ENCODE measurements at regions not wholly inside any gene's neighbourhood (a gene's known extent, or its start where the extent isn't known, plus 50 kb on each side); places are given as distances from the start of the nearest gene placed in this dataset.

- no peak for DNase-seq (ENCODE audit: low read depth in 4 of 4, low spot score in 1 of 4)
These were observed 273.9 kb upstream of the FMN2 start for GRCh38 chr1:239817801-239818200.

DNA sequence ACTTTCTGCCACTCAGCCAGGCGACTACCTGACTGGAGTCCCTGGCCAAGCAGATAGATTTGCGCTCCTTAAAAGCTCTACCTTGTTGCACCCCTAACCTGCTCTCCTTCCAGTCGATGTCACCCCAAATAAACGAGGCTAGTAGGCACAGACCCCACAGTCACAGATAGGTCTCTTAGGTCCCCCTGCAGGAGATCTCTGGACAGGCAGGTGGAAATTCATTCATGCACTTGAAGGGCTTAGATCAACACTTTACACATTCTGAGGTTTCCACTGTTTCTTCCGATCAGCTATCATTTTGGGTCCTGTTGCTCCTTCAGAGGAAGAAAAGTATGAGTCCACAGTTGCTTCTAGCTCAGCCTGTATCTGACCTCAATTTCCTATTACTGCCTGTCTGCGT lies 272.6 kb upstream of the FMN2 start:
- no peak for DNase-seq (ENCODE audit: low read depth in 4 of 4, low spot score in 1 of 4)

DNA sequence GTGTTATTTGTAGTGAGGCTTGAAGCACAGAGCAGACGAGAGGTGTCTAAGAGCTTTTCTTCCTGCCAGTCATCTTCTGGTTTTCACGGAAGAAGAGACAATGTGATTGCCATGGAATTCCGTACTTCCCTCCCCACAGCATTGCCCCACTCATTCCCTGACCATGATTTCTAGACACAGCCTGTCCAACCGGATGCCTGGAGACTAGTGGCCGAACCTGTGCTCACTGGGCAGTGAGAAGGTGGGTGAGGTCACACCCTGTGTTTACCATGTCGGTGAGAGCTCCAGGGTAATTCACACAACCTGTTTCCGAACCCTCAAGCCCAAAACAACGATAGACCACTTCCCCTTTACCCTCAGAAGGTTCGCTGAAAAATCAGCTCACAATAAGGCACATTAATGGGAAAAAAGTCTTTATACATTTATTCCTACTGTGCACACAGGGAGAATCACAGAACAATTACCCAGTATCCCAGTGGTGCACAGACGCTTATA lies 271.9 kb upstream of the FMN2 start:
- DNase-seq (ENCODE audit: low read depth in 4 of 4, low spot score in 1 of 4): no peak

DNA sequence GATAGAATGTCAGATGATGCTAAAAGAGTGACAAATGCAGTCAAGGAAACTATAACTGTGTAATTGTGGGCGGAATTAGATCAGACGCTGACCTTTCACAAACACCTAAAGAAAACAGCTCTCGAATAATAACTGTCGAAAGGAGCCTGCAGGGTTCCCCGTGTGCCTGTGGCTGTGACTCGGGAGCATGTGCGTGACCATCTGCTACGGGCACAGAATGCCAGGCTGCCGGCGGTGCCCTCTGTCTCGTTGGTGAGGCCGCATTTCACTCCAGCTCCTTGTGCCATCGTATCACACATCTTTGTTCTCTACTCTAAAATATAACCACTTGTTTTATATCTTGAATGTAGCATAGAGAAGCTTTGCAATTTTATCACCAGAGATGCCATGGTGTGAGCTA lies 267.8 kb upstream of the FMN2 start:
- DNase-seq (ENCODE audit: low read depth in 4 of 4, low spot score in 1 of 4): no peak

DNA sequence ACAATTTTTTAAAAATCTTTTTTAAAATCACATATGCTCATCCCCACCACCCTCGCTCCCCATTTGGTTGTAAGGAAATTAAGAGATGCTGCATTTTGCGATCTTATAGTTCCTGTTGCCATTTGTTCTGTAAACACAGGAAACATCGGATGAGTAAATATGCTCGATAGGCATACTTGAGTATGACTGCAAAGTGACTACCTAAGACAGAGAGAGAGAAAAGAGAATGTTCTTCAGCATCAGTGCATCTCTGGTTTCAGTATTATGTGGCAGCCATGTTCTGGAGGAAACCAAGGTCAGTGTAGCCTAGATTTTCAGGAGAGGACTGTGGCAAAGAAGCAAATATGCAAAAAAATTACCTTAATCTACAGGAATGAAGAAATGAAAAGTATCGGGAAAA lies 265.5 kb upstream of the FMN2 start:
- DNase-seq (ENCODE audit: low read depth in 4 of 4, low spot score in 1 of 4): no peak

GRCh38 chr1:239826736-239827135 lies 264.9 kb upstream of the FMN2 start:
- DNase-seq (ENCODE audit: low read depth in 4 of 4, low spot score in 1 of 4): no peak

DNA sequence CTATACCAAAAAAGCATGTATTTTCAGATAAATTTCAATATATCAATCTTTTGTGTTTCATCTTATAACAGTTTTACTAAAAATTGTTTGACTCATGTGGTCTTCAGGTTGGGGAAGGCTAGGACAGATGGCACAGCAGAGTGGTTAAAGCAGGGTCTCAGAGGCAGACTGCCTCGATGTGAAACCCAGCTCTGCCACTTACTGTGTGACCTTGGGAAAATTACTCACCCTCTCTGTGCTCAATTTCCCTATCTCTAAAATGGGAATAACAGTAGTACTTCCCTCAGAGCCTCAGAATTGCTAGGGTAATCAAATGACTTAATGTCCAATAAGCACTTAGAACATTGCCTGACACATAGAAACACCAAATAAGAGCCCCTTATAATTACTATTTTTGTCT lies 262.1 kb upstream of the FMN2 start:
- no peak for DNase-seq (ENCODE audit: low read depth in 4 of 4, low spot score in 1 of 4)

DNA sequence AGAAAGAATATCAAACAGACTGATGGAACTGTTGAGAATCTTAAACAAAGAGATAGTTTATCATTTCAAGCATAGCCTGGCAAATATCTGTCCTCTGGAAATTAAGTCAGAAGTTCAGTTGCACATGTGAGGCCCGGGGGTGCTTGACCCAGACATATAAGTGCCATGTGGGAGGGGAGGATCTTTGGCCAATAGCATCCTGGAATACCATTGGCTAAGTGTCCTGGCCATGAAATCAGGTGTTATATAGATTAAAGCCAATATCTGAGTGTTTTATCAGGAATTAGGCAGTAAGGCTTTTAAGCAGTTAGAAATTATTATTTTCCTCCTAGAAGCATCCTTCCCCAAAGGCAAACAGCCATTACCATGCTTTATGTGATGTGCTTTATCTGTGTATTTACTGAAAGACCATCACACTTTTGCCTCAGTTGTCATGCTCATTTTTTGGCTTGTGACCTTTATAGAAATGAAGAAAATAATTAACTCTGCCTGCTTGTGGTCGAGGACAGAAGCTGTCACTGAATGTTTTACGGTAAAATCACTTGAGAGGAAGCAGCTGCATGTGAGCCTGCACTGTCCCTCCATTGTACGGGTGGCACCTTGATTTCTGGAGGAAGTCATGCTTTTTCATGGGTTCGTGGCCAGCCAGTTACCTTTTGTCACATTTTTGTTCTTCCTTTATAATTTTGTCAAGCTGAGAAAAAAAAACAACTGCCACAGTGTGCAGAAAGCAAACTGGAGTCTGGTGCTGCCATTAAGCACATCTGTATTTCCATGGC lies 259.9 kb upstream of the FMN2 start:
- DNase-seq (ENCODE audit: low read depth in 4 of 4, low spot score in 1 of 4): no peak

DNA sequence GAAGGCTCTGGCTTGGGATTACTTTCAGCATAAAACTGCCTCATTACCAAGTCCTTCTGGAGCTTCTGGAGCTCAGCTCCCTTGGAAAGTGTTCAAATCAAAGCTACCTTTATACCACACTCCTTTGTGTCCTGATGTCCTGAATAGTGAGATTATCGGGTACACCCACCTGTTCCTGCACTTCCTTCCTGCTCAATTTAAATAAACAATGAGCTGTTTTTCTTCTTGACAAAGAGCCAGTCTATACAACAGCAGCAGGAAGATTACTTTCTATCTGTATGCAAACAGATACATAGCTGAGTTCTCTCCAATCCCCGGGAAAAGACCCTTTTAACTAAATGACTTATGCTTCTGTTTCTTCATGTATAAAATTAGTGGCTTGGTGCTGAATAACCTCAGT lies 258.0 kb upstream of the FMN2 start:
- DNase-seq (ENCODE audit: low read depth in 4 of 4, low spot score in 1 of 4): no peak

DNA sequence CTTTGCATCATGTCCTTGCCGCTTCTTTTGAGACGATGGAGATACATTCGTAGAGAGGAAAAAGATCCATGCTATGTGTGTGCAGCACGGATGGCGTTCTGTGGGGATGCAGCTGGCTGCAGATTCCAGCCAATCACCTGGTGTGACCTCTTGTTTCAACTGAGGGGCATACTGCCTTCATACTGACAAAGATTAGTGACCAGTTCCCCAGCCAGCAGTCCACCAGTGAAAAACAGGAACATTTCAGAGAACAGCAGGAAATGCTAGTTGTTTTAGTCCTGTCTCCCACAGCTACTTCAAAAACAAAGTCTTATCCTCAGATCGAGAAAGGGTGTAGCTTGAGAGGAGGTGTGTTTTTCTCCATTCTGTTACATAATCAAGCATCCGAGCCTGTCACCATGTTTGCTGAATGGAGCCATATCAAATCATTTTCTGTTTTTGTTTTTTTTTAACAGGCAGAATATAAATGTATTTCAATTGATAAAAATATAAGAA lies 255.7 kb upstream of the FMN2 start:
- no peak for DNase-seq (ENCODE audit: low read depth in 4 of 4, low spot score in 1 of 4)

DNA sequence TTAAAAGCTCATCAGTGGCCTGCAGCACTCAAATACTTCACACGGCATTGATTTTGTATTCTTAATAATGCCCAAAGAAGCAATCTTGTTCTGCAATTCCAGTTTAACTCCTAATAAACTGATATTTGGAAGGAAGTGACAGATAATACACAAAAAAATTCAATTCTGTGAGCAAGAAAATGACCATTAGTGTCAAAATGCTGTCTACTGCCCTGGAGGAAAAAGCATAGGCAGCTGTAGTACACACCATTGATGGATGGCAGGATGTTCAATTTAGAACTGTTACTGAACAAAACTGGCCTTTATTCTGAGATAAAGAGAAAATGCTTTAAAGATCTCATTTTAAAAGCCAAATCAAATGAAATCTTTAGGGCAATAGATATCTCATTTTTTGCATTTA lies 251.3 kb upstream of the FMN2 start:
- DNase-seq (ENCODE audit: low read depth in 4 of 4, low spot score in 1 of 4): no peak

GRCh38 chr1:239840790-239841189 lies 250.9 kb upstream of the FMN2 start:
- DNase-seq (ENCODE audit: low read depth in 4 of 4, low spot score in 1 of 4): no peak

DNA sequence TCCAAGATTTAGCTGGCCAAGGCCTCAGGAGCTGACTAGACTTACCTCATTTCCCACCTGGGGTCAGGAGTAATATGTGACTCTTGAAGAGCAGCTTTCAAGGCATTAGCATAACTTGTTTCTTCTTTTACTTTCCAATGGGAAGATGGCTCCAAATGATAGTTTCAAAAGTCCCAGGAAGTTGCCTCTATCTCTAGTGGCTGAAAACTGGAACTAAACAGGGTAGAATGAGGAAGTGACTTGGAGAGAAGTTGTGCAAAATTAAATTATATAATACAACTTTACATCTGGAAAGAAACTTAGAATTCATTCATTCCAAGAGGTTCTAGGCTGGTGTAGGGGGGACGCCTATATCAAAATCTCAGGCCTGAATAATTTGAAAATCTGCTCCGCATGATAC lies 250.1 kb upstream of the FMN2 start:
- no peak for DNase-seq (ENCODE audit: low read depth in 4 of 4, low spot score in 1 of 4)

DNA sequence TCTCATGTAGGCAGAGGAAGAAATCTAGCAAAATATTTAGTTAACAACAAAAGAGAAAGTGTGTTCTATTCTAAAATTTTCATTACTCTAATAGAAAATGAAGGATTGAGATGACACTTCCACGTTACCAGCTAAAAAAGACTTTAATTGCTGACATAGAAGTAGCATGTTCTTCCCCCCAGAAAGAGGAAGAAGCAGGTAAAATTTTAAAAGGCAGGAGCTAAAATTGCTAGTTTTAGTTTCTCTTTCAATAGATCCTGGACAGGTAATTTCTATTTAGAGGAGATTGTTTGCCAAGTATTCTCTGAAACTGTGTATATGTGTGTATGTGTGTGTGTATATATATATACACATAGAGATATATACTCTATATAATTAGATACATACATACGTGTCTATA lies 248.1 kb upstream of the FMN2 start:
- no peak for DNase-seq (ENCODE audit: low read depth in 4 of 4, low spot score in 1 of 4)

DNA sequence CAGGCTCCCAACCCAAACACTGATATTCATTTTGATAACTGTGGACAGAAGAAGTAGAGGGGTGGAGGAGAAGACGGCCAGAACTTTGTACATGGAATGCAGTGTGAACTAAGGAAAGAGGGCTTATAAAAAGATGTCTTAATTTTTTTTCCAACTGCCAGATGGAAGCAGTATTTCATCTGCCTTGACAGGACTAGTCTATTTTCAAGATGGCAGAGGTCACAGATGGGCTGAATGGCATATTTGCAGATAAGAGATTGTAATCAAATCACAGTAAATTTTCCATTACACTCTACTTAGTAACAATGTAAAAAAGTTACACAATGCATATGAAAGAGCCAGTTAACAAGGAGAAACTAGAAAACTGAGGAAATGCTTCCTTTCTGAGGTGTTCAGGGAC lies 246.8 kb upstream of the FMN2 start:
- no peak for DNase-seq (ENCODE audit: low read depth in 4 of 4, low spot score in 1 of 4)

- DNase-seq (ENCODE audit: low read depth in 4 of 4, low spot score in 1 of 4): no peak
These were observed 236.8 kb upstream of the FMN2 start for GRCh38 chr1:239854922-239855321.

GRCh38 chr1:239856067-239856466 lies 235.6 kb upstream of the FMN2 start:
- no peak for DNase-seq (ENCODE audit: low read depth in 4 of 4, low spot score in 1 of 4)

GRCh38 chr1:239856924-239857323 lies 234.8 kb upstream of the FMN2 start:
- no peak for DNase-seq (ENCODE audit: low read depth in 4 of 4, low spot score in 1 of 4)

DNA sequence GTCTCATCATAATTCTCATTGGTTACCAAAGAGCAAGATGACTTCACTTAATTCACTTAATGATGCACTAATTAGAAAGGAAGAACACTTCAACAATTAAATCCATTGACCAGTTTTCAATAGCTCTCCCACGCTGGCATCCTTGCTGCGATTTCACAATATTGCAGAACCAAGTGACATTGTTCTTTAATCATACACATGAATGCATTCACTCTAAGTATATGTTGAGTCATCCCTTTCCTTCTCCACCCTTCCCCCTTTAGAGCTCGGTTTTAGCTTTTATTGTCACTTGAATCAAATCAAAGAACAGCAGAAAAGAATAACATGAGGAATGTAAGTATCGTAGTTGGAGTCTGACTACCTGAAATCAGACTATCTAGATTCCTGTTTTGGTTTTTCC lies 233.6 kb upstream of the FMN2 start:
- DNase-seq (ENCODE audit: low read depth in 4 of 4, low spot score in 1 of 4): no peak

- DNase-seq (ENCODE audit: low read depth in 4 of 4, low spot score in 1 of 4): no peak
These were observed 233.2 kb upstream of the FMN2 start for GRCh38 chr1:239858529-239858928.

DNA sequence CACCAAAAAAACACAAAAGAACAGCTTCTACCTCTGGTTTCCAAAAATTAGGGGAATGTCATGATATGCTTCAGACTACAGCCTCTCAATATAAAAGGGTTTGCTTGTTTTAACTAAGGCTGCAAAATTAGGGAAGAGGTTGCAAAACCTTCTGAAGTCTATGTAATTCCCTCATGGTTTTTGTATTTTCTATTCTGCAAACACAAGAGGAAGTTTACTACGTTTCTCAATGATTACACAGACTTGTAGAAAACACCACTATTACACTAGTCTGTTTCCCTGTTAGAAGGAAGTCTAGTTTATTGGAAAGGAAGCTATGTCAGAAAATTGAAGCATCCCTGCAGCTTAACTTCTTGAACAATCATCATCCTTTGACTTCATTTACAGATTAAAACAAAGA lies 229.7 kb upstream of the FMN2 start:
- DNase-seq (ENCODE audit: low read depth in 4 of 4, low spot score in 1 of 4): no peak

- DNase-seq (ENCODE audit: low read depth in 4 of 4, low spot score in 1 of 4): no peak
These were observed 223.4 kb upstream of the FMN2 start for GRCh38 chr1:239868058-239868832.
